Activated naive CD8-positive, alpha-beta T cell treated with anti-CD3 and anti-CD28 coated beads, Interleukin-2, amount 50 U/mL, for 16 hours (primary cell): ENCODE measurements at regions not wholly inside any gene's neighbourhood (a gene's known extent, or its start where the extent isn't known, plus 50 kb on each side); places are given as distances from the start of the nearest gene placed in this dataset.

ENCODE experiments used
- DNase-seq: peaks from one replicate; pipeline ENCODE4 v3.0.0-alpha.2; 2020; ENCODE audit warnings: low read depth, low spot score

DNA sequence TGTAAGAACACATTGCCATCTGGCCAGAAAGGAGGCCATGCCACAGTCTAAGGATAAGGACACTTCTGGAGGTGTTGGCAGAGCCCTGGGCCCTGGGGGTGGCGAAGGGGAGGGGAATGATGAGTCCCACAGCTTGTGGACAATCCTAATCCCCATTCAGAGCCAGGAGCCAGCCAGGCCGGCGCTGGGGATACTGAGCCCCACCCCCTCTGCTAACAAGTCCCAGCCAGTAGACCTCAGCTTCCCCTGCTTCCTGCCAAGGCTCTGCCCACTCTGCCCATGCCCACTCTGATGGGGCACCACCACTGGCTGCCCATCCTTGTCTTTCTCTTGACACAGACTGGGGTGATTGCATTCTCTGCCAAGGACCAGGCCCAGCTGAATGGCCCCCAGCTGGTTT, 71.9 kb downstream of the NAV1 start:
- no peak for DNase-seq

DNA sequence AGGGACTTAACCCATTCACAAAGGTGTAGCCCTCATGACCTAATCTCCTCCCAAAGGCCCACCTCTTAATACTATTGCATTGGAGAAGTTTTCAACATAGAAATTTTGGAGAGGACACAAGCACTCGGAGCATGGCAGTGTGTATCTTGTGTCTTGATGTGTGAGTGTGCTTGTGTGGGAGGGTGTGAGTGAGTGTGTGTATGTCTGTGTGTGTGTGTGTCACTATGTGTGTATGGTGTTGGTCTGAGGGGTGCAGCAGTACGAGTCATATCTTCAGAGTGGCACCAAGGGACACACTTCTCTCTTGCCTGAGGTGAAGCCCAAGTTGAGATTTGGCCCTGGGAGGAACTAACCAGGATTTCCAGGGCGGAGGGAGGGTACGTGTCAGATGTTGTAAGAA, 73.7 kb downstream of the NAV1 start:
- no peak for DNase-seq

DNA sequence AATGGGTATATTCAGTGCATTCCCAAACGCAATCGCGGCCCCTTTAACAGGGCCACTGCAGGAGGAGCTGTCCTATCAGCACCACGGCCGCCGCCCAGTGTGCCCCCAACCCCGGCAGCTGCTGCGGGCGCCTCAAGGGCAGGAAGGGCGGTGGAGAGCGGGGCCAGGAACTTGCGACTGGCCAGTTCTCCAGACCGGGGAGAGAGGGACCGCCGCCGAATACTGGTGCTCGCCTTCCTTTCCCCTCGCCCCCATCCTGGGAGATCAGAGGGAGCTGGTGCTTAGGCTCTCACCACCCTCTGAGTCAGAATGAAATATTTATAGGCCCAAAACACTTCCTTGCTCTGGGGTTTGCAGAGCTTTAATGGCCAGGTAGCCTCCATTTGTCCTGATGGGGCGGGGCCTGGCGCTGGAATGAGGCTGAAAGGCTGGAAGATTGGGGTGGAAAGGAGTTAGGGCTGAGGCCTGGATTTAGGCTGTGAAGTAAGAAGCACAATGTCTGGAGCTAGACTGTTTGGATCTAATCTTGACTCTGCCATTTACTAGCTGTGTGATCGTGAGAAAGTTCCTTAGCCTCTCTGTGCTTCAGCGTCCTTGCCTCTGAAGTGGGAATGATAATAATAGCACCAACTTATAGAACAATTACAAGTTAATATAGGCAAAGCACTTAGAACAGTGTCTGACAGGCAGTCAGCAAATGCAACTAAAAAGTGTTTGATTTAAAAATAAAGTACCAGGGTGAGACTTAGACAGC, 75.5 kb downstream of the NAV1 start:
- no peak for DNase-seq

DNA sequence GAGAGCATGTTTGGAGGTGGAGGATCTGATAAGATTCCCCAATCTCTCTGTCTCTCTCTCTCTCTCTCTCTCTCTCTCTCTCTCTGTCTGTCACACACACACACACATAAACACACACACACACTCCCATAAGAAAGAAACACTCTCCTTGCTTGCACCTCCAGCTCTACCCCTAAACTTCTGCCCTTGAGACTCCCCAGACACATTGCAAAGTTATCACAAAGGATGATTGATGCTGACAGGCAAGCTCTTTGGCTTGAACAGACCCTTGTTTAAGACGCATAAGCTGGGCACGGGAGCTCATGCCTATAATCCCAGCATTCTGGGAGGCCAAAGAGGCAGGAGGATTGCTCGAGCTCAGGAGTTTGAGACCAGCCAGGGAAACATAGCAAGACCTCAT, 78.2 kb downstream of the NAV1 start:
- DNase-seq, result no peak

DNA sequence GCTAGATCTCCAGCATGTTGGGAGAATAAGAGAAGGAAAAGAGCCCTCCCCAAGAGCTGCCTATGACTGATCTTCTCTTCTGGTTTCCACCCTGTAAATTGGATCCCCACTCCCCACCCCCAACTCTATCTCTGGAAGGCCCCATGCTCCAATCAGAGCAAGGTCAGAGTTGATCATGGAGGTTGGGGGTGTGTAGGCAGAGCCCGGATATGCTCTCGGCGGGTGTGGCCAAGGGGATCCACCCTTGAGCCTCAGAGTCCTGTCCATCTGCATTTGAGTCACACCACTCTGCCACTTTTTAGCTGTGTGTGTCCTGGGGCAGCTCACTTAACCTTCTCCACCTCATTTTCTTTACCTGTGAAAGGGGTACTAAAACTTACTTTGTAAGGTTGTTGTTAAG, 79.5 kb downstream of the NAV1 start:
- DNase-seq, result no peak

DNA sequence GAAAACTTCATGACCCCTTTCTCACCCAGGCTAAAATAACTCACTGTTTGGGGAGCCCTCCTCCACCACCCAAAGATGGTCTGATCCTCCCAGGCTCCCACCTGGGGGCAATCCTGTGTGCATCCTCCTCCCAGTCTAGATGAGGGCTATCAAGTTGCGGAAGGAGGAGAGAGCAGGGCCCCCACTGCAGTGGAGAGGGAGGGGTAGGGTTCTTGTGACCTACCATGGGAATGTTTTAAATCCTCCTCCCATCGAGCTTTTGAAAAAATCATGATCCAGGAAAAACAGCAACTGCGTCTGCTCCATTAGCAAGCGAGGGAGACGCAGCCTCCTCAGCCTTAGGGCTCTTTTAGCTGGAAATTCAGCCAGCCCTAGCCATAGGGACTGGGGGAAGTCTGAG, 80.0 kb downstream of the NAV1 start:
- DNase-seq, result no peak

DNA sequence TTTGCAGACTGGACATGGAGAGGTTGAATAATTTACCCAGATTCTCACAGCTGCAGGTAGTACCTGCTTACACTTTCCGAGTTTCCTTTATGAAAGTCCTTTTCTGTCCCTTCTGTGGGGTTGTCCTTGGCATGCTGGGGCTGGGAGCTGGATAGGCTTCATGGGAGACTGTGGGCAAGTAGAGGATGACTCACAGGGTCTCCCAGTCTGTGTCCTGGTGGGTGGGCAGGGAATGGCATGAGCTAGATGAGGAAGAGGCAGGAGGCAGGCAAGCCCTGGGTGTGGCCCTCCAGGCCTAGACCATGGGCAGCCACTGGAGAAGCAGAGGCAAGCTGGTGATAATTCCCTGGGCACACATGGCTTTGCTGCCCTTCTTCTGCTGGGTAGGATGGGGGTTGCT, 80.6 kb downstream of the NAV1 start:
- no peak for DNase-seq

DNA sequence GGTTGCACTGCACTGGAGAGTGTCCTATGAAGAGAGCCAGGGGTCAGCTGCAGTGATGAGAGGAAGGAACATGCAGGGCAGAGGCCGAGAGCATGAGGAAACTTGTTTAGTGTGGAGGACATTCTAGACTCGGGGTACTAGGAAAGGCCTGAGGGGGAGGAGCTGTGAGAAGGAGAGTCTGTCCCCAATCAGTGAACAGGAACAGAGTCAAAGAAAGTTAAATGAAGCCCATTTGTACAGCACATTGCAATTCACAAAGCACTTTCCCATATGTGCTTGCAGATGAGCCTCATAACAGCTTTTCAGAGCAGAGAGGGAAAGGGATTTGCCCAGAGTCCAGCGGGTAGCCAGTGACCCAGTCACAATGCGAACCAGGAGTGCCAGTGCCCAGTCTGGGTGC, 83.4 kb downstream of the NAV1 start:
- DNase-seq, result no peak

DNA sequence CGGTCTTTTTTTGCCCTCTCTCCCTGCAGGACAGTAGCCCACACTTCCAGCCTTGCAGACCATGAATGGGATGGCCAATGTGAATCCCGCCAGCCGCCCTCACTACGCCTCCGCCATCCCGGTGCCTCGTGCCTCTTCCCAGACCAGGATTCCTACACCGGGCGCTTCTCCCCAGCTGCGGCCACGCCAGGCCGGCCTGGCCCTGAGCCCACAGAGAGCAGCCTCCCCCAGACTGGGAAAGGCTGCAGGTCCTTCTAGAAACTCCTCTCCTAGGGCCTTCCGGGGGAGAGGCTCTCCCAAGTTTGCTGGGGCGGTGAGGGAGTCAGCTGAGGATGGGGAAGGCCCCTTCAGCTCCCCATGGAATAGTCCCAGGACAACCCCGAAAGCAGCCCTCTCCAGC, 83.9 kb downstream of the NAV1 start:
- no peak for DNase-seq

DNA sequence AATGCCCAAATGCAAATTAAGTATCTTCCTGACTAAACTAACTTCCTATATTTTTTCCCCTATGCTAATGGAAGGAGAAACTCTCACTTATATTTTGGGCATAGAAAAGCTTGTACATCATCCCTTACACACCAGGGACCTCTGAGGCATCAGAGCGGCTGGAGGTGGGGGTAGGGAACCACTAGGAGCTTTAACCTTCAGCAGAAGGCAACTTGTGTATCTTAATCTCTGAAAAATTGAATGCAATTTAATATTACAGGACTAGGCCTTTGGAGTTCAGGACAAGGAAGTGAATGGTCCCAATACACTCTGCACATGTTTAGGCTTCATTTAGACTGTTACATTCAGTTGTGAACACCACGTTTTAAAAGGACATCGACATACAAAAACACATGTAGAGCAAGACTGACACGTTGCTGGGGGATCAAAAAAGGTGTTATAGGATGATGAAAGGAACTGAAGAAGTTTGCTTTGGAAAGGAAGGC, 85.9 kb downstream of the NAV1 start:
- no peak for DNase-seq

DNA sequence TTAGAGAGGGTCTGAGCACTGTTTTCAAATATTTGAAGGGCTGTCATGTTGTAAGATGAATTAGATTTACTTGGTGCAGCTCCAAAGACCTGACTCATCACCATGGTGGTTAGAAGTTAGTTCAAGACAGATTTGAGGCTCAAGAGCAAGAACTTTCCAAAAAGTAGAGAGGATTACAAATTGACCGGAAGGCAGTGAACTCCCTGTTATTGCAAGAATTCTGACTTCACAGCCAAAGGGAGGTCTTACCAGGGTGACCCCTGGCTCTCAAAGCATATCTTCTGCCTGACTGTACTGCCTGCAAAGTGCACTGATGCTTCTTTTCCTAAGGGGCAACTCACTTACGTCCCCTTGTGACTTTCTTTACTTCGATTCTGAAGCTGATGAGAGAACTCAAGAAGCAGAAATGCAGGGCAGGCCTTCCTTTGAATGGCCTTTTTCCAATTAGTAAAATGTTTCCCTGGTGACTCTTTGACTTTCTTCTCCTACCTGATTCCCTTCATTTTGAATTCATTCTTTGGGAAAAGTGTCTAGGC, 86.4 kb downstream of the NAV1 start:
- no peak for DNase-seq

DNA sequence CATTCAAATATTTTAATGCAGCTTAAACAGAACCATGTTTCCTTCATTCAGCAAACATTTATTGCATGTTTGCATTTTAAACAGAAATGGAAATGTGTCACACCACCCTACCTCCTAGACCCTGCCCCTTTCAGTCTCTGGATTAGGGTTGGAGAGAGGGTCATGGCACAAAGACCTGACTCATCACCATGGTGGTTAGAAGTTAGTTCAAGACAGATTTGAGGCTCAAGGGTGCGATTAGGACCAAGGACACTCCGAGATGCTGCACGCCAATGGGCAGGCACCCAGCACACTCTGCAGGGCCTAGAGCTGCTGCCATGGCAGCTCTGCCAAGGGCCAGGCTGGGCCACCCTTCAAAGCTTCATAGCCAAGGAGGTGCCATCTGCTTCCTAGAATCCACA, 86.9 kb downstream of the NAV1 start:
- DNase-seq, result no peak

DNA sequence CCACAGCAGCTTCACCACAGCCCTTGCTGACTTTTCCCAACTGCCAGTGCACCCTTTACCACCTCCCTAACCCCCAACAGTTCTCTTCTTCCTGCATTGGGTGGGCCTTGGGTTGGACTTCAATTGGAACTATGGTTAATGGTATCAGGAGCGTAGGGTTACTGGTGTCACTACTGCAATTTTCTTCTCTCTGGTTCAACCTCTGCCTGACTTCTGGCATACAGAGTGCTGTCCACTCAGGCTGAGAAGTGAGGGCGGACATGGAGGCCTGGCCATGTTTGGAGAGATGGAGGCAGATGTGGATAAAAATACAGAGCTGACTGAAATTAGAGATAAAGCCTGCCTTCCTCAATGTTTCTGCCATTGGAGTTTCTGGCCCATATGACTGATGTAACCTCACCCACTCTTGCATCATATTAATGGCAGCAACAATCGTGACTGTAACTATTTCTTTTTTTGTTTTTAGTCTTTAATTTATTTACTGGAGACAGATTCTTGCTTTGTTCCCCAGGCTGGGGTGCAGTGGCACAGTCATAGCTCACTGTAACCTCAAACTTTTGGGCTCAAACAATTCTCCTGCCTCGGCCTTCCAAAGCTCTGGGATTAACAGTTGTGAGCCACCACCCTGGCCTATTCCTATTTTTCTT, 87.8 kb downstream of the NAV1 start:
- no peak for DNase-seq

DNA sequence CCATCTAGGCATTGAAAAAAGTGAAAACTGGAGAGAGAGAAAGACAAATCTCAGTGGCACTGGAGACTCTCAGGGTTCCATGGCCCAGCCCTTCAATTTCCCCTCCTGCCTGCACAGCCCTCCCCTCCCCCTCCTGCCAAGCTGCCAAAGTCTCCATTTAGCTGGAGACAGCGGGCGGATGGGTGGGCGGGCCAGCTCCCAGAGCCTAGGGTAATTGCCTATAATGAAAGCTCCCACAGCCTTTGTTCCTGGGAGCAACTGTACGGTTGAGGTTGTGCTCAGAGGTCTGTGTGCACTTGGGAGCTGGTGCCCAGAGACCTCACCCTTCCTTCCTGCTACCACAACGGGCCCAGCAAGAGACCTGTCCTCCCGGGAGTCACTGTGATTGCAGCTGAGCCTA, 89.6 kb downstream of the NAV1 start:
- no peak for DNase-seq

DNA sequence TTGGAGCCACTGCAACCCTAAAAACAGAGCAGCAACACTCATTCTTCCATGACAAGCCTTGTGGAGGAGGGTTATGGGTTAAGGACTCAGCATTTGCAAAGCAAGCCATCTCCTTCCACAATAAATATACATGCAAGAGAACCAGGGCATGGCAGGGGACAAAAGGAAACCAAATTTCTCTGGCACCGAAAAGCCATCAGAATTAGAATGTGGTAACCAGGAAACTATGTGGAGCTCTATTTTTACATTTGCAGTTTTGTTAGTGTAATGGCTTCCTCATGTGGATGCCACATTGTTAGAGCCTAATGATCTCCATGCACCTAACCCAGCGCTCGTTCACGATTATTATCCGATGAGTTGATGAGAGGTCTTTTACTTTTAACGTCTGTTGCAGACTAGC, 91.7 kb downstream of the NAV1 start:
- no peak for DNase-seq

DNA sequence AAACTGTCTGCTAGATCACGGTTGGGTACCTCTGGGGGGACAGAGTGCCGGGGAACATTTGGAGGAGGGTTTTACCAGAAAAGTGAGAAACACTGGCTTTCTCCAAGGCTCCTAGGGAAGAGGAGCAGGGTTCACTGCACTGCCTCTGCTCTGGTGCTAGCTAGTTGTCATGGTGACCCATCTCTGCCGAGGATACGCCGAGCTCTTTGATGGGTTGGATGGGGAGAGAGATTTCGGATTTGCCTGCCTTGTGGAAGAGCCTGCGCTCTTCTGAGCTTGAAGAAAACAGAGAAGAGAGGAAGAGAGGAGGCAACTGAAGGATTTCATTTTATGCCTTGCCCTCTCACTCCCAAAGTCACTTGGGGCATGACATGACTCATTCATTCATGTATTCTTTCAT, 92.1 kb downstream of the NAV1 start:
- DNase-seq, result no peak

DNA sequence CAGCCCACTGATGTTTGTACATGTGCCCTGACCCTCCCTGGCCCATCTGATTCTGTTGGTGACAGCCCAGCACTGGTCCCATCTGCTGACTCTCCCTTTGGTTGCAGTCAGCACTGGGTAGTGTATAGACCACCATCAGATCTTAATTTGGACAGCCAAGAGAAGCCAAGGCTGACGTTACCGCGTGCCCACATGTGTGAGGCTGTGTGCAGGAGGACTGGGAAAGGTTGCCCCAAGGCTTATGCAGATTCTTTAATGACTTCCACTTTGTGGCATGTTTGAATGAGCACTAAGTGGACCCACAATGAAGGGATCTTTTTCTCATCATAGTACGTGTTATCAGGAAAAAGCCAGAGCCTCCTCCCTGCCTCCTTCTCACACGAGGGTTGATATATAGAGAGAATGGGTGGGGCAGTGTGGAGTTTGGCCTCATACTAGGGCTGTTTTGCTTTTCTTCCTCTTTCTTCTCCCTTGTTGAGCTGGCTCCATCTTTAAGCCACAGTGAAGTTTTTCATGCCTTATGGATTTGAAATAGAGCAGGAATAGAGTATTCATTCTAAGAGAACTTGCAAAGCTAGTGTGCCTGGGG, 93.5 kb downstream of the NAV1 start:
- DNase-seq, result no peak

DNA sequence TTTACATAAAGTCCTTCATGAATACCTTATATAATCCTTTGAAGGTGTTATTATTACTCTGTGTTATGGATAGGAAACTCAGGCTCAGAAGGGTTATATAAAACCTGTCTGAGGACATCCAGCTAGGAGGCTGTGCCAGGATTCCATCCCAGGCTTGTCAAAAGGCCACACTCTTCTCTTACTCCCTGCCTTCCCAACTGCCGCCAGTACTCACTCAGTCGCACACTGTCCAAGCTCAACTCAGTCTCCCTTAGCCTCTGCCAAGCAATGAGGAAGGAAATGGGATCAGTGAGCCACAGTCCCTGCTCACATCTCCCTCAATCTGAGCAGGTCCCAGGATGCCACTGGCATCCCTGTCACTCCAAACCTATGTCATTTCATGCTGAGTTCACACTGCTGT, 94.4 kb downstream of the NAV1 start:
- DNase-seq, result no peak

DNA sequence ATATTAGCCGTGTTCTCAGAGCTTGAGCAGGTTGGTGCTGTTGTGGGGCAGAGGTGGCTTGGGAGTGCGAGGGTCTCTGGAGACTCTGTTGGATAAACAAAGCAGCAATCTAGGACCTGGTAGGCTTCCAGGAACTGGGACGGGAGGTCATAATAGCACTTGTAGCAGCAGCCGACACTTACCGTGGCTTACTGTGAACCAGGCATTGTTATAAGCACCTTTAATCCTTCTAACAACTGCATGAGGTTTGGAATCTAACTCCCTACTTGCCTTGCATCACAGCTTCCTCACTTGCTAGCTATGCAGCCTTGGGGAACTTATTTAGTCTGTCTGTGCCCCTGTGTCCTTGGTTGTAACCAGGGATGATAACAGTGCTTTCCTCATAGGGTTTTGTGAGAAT, 94.9 kb downstream of the NAV1 start:
- no peak for DNase-seq

DNA sequence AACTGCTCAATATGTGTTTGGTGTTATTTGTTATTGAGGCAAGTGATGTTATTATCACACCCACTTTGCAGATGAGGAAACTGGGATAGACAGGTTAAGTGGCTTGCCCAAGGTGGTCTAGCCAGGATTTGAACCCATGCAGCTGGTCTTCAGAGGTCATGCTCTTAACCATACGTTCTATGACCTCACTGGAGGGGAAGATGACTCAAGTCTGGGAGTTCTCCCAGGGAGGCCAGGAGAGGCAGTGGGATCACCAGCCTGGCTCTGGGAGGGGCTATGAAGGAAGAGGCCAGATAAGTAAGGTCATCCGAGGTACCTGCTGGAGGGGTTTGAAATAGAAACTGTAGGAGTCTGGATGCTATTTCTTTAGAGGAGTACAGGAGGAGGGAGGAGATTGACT, 95.3 kb downstream of the NAV1 start:
- DNase-seq, result no peak

DNA sequence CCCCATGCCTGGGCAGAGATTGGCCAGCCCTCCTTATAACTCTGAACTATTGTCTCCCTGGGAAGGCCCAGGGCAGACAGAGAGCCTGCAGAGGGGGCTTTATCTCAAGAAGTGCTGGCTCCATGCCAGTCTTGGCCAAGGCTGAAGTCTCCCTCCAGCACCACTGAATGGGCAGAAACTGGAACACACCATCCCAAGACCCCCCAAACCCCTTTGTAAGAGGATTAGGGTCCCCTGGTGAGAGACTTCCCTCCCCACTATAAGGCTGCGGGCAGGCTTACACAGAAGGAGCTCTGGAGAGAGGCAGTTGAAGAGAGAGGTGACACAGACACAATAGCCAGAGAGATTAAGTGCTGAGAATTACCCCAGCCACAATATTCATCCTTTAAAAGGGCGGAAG, 97.2 kb downstream of the NAV1 start:
- DNase-seq, result no peak

DNA sequence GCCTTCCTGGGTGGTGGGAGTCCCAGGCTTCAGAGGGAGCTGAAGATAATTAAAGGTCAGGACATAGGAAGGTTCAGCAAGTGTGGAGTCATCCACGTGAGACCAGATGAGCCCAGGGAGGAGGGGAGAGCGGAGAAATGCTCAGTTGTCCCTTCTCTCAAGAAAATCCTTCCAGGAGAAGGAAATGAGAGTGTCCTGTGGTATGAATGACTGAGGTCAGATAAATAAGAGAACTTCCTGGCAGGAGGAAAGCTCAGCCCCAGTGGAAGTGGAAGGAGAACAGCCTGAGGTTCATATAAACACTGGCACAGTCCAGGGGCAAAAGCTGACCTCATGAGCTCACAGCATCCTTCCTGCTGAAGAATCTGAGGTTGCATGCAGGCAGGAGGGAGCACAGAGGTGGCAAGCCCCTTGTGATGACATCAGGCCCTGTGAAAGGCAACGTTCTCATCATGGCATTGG, 97.6 kb downstream of the NAV1 start:
- no peak for DNase-seq
